GM19025 (cell line): ENCODE measurements at regions not wholly inside any gene's neighbourhood (a gene's known extent, or its start where the extent isn't known, plus 50 kb on each side); places are given as distances from the start of the nearest gene placed in this dataset.

Experiments
- ATAC-seq: cut with Tn5 transposase; IDR thresholded peaks from one replicate; pipeline ENCODE4 v1.9.1; 2021; ENCODE audit warnings: mild to moderate bottlenecking, low read depth, moderate library complexity; ENCODE audit not compliant: unreplicated experiment

GRCh38 chr2:12152888-12153287, 406.5 kb downstream of the LPIN1 start:
- ATAC-seq = no peak

- ATAC-seq = no peak
Measured at GRCh38 chr2:12155303-12156051, 409.0 kb downstream of the LPIN1 start.

DNA sequence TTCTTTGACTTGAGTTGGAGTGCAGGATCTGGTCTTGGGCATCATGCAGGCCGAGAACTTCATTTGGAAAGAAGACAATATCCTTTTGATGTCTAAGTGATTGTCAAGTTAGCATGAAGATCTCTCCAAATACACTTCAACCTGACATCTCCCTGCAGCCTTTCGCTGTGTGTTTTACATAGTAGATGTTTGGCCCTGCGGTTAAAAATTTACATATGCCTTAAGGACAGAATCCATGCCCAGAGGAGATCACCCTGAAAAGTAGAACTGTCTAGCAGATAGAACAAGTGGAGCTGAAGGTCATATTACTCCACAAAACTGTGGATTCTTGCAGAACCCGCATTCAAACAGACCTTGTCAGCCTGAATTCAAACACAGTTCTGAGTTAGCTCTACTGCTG, 409.9 kb downstream of the LPIN1 start:
- no peak for ATAC-seq

- no peak for ATAC-seq
Measured at GRCh38 chr2:12161085-12161484, 414.7 kb downstream of the LPIN1 start.

DNA sequence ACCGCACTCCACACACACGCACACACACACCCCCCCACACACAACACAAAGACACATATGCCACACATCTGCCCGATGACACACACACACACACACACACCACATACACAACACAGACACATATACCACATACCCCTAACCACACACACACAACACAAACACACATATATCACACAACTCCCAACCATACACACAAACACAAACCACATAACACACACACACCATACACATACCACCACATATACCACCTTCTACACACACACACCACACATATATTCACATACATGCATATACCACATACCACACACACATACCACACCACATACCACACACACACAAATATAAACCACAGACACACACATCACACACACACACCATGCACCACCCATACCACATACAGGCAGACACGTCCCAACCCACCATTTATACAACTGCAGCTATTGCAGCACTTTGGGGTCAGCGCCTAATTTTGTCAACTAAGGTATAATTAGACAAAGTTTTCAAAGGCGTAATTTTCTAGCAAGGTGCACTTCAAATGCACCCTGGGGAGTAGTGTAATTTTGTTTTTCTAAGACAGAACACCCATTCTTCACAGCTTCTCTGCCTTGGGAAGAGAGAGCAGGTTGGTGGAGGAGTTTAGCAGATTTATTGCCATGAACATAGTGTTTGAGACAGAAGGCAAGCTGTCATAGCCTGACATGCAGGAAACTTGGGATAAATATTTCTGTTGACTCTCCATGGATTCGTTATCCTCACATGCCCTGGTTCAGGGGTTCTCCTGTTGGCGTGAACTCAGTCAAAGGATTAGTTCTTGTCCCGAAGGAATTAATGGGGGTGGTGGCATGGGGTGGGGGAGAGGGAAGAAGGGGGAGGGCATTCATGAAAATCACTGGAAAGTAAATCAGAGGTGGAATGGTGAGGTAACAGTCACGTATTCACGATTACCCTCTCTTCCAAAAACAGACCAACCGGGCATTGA, 416.1 kb downstream of the LPIN1 start:
- ATAC-seq = no peak

DNA sequence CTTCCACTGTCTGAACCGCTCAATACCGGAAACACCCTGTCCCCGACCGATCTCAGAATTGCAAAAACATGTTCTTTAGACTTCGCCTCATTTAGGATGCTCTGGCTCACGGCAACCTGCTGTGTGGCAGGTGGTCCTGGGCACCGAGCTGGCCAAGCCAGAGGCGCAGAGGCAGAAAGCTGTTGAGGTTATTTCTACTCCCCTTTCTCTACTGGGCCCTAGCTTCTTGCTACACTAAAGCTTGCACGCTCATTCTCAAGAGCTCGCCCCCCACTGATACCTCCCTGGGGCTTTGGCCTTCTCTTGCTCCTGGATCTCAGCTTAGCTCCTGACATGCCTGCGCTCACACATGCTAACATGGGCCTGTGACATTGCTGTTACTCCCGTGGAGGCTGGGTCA, 417.4 kb downstream of the LPIN1 start:
- ATAC-seq = no peak

DNA sequence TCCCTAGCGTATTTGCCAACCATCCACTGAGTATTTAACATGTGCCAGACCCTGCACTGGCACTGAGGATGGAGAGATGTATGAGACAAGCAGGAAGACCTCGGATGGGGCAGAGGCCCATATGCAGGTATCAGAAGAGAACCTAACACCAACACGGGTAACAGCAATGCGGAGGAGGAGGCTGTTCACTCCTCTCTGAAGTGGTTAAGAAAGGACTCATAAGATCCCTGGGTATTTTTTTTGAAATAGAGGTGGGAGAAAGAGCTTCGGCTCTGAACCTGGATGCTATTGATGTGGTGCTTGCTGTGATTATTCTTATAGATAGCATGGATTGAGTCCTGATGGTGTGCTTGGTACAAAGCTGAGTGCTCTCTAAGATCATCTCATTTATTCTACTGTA, 418.3 kb downstream of the LPIN1 start:
- ATAC-seq = no peak

DNA sequence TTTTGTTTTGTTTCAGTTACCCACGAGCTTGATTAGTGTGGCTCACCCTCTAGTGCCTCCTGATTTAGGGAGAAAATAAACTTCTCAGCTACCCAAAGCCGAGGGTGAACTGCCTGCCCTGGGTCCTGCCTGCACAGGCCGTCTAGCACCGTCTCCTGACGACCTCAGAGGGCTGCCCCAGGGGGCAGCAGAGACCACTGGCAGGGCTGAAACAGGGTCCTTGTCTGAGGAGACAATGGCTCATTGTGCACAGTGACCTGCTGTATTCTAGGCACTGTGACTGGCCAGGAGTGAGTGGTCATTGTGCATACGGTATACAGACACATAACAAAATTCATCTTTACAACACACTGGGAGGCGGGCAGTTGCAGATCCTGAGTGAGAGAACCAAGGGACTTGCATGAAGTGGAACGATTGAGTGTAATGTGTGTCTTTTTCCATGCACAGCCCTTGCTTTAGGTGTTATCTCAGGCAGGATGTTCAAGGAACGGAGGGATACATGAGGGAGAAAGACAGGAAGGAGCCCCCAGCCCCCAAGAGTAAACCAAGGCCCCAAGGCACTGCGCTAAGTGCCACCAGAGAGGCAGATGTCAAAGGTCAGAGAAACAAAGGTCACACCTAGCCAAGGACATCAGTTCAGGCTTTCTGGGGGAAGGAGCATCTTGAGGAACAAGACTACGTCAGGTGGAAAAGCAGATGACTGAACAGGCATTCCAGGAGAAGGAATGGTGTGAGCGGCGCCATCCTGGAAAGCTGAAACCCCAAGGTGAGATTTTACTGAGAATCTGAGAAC, 421.3 kb downstream of the LPIN1 start:
- ATAC-seq = no peak

DNA sequence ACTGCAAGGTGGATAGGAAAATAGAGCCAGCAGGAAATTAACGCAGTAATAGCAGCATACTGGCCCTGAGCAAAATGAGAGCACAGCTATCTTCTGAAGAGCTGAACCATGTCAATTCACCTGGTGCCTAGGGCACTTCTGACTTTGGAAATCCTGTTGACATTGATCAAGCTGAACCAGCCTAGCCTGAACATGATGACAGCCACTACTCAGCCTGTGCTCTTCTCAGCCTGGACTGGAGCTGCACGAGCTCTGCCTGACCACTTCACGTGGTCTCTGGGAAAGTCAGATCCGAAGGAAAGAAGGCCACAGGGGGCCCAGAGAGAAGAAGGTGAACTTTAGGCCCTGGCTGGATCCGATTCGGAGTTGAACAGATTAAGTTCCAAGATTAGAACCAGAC, 421.9 kb downstream of the LPIN1 start:
- no peak for ATAC-seq

DNA sequence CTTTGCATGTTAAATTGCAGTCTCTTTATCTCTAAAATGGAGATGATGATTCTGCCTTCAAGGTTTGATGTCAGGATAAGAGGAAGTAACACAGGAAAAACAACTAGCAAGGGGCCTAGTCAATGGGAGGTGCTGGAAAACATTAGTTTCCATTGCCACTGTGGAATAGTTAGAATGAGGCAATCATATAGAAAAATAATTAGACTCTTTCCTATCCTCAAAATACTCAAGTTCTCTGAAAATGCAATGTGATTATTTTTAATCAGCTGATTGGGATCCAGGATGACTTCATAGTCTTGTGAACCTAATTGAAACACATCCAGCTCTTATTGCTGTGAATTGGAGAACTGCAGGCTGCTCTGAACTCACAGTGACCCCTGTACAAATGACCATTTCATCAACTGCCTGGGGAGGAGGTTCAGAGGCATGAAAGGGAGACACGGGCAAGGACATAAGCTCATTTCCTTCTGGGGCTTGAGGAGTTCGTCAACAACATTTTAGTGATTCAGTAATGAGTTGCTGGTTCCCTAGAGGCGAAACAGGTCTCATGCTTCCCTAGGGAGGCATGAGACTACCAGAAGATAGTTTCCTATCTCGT, 422.5 kb downstream of the LPIN1 start:
- no peak for ATAC-seq

GRCh38 chr2:12169721-12170120, 423.3 kb downstream of the LPIN1 start:
- no peak for ATAC-seq

DNA sequence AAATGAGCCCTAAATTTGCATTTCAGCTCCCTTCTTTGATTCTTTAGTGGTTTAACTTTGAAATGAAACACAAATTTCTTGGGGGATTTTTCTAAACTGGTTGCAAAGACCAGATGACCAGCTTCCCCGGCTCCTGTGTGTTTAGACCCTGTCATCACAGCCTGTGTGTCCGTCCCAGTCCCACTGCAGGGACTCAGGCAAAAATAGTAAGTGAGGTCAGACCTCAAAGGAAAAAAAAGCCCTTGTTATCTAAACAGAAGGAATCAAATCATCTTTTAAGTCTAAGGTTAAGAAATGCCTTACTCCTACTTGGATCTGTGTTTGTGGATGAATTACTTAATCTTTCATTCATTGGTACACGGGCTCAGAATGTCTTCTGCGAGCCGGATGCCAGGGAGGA, 423.7 kb downstream of the LPIN1 start:
- no peak for ATAC-seq

DNA sequence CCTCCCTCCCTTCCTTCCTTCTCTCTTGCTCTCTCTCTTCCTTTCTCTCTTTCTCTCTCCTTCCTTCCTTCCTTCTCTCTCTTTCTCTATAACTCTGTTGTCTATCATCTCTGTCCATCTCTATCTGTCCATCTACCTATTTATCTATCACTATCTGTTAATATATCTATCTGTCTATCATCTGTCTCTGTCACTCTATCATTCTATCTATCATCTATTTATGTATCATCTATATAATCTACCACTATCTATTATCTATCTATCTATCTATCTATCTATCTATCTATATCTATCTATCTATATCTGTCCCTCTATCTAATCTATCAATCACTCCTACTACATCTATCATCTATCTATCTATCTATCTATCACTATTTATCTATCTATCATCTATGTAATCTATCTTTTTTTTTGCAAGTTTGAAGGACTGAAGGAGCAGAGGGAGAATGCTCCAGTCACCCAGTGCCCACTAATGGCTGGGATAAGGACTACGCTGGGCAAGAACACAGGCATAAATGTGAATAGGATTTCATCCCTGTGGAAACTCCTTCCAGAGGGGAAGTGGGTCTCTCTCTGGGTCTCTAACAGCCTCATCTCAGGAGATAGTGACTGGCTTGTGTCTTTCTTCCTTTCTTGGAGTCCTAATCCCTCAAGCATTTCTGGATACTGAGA, 427.0 kb downstream of the LPIN1 start:
- ATAC-seq = no peak

- no peak for ATAC-seq
Measured at GRCh38 chr2:12173943-12174340, 427.5 kb downstream of the LPIN1 start.

DNA sequence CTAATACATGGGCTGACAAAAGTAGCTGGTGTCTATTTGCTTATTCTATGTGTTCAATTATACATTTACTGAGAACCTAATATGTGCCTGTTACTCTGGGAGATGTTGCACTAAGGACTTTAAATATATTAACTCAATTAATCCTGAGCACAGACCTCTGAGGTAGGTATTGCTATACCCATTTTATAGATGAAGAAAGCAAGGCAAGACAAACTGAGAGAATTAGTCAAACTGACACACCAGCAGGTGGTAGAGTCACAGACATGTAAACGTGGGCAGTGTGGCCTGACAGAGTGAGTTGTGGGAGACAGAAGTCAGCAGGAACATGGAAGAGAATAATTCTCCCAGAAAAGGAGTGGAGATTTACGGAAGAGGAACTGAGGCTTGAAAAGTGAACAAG, 428.9 kb downstream of the LPIN1 start:
- no peak for ATAC-seq

DNA sequence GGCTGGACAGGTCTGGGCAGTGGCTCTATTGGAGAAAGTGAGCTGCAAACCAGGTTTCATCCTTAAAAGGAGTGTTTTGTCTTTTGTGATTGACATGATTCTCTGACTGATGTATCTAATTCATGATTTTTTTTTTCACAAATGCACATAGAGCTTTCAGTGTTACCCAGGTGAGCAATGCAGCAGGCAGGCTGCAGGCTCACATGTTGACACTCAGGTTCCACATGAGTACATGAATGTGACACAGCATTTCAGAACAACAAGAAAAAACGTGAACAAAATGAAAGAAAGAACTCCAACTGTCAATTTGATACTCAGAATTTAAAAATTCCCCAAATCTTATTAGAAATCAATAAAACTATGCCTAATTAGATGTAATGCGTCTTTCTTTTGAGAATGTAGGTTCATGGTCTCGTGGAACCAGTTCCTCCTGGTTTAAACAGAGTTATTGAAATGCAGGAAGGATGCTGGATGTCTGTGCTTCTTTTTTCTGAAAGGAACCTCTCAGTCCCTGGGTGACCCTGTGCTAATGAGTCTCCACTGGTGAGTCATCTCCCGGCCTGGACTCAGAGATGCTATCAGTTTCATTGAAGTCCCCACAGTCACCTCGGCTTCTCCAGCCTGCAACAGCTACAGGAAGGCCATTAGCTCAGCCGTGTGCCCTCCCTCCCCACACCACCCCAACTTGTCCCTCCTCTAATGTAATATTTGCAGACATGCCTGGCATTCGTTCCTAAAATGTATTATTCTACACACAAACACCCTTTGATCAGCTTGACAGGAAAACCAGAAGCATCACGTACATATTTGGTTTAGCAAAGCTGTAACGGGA, 430.4 kb downstream of the LPIN1 start:
- ATAC-seq = peak; percentile 91

- peak; percentile 48 for ATAC-seq
Measured at GRCh38 chr2:12177455-12178288, 431.2 kb downstream of the LPIN1 start.
